ENCODE measurements at regions not wholly inside any gene's neighbourhood (a gene's known extent, or its start where the extent isn't known, plus 50 kb on each side); places are given as distances from the start of the nearest gene placed in this dataset.

DNA sequence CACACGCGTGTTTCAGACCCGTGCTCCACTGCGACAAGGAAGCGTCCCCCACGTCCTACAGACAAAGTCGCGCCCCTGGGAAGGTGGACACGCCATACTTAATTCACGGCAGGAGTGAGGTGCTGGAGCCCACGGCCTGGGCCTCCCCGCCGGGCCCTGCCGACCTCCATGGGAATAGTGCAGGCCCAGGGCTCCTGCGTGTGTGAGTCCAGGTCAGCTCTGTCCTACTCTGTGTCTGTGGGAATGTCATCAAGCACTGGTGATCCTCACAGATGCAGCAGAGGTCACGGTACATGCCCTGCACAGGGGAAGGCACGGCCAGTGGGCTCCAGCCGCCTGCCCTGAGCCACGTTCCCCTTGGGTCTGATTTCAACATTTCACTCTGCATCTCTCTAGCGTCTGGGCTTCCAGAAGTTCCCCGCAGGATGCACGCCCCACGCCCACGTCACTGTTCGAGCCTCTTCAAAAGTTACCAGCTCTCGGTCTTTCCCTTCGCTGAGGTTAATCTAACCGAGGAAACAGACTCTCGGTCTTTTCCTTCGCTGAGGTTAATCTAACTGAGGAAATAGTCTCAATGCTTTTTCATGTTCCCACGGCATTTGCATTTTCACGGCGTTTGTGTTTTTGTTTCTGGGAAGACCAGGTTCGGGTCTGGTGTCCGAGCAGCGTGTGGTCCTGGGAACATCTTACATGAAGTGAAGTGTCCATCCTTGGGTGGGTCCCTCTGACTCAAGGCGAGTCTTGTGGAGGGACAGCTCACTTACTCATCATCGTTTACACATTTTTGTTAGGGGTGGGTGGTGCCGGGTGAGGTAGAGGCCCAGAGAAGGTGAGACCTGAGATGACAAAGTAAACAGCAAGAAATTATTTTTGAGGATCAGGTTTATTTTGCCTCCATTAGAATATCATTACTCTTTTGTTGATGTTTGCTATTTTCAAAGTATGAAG lies 157.3 kb upstream of the ALKAL2 start:
- TF ChIP-seq, protein P1, sequence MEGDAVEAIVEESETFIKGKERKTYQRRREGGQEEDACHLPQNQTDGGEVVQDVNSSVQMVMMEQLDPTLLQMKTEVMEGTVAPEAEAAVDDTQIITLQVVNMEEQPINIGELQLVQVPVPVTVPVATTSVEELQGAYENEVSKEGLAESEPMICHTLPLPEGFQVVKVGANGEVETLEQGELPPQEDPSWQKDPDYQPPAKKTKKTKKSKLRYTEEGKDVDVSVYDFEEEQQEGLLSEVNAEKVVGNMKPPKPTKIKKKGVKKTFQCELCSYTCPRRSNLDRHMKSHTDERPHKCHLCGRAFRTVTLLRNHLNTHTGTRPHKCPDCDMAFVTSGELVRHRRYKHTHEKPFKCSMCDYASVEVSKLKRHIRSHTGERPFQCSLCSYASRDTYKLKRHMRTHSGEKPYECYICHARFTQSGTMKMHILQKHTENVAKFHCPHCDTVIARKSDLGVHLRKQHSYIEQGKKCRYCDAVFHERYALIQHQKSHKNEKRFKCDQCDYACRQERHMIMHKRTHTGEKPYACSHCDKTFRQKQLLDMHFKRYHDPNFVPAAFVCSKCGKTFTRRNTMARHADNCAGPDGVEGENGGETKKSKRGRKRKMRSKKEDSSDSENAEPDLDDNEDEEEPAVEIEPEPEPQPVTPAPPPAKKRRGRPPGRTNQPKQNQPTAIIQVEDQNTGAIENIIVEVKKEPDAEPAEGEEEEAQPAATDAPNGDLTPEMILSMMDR (IDR thresholded peaks at IDR 0.05) = no peak
- TF ChIP-seq EZH2phosphoT487 (IDR thresholded peaks at IDR 0.05) (no peak), EZH2 (IDR thresholded peaks at IDR 0.05) (no peak)
